ENCODE measurements at regions not wholly inside any gene's neighbourhood (a gene's known extent, or its start where the extent isn't known, plus 50 kb on each side); places are given as distances from the start of the nearest gene placed in this dataset.

- Histone ChIP-seq H4K20me1 (replicated peaks; ENCODE audit: control insufficient read depth, extremely low read depth, insufficient read depth, low read length) (no peaks in the 10 kb centered on the region), H3K4me2 (ENCODE audit: insufficient read depth, low read length) (no peak overlapping the region), H3K36me3 (ENCODE audit: control insufficient read depth in 2 of 2, extremely low read depth in 1 of 2, insufficient read depth in 2 of 2, low read length in 2 of 2) (no peaks in the 10 kb centered on the region), H3K27me3 (ENCODE audit: control insufficient read depth in 2 of 2, insufficient read depth in 2 of 2, low read length in 2 of 2) (no peaks in the 10 kb centered on the region), H3K27ac (ENCODE audit: insufficient read depth, low read depth, low read length) (no peak overlapping the region), H3K79me2 (ENCODE audit: control insufficient read depth, insufficient read depth, low read length) (no peaks in the 10 kb centered on the region), H3K4me3 (replicated peaks in 1 of 3; ENCODE audit: insufficient read depth in 1 of 3, low read depth in 1 of 3, low read length in 3 of 3) (no peak overlapping the region), H3K4me1 (ENCODE audit: control insufficient read depth, extremely low read depth, insufficient read depth, low read length) (no peaks in the 10 kb centered on the region), H3K9ac (replicated peaks; ENCODE audit: extremely low read depth, insufficient read depth, low read length) (no peak overlapping the region), H3K9me3 (replicated peaks; ENCODE audit: control insufficient read depth, insufficient read depth, low read length) (peaks cover 5% of the 10 kb centered on the region), H2AFZ (ENCODE audit: low read depth, low read length) (no peak overlapping the region), H3K9me1 (replicated peaks; ENCODE audit: control insufficient read depth, extremely low read depth, insufficient read depth, low read length) (no peaks in the 10 kb centered on the region)
- DNase-seq (ENCODE audit: low read depth, low spot score) (no peak), FAIRE-seq (no peak)
- BruUV-seq (replicated peaks) = no TSS peak
- no peak for TF ChIP-seq POLR2A (IDR thresholded peaks at IDR 0.05; ENCODE audit: low read depth, low read length)
- no peak for TF ChIP-seq JUN (IDR thresholded peaks at IDR 0.05; ENCODE audit: borderline replicate concordance, insufficient read depth, insufficient read length, low read depth)
- no peak for TF ChIP-seq MAX (IDR thresholded peaks at IDR 0.05; ENCODE audit: insufficient read depth, insufficient read length)
- no peak for TF ChIP-seq POLR2AphosphoS5 (IDR thresholded peaks at IDR 0.05; ENCODE audit: insufficient read depth, low read depth, low read length)
- TF ChIP-seq GATA2 (IDR thresholded peaks at IDR 0.05; ENCODE audit: insufficient read depth, insufficient read length, low read depth, low read length) = no peak
- TF ChIP-seq FOS (IDR thresholded peaks at IDR 0.05; ENCODE audit: borderline replicate concordance, insufficient read depth, low read length) = no peak
- TF ChIP-seq MYC (IDR thresholded peaks at IDR 0.05; ENCODE audit: low read depth, low read length) = no peak
- TF ChIP-seq CTCF (IDR thresholded peaks at IDR 0.05; ENCODE audit: extremely low read depth in 1 of 2, insufficient read depth in 1 of 2, low read depth in 1 of 2, low read length in 2 of 2) = no peak
- no peak for TF ChIP-seq EZH2 (IDR thresholded peaks at IDR 0.05; ENCODE audit: borderline replicate concordance, low read depth, low read length, severe bottlenecking)
- intact Hi-C loops (cut with micrococcal nuclease) = no loop called here
- ChIA-PET CTCF (no interaction called here), POLR2A (no interaction called here)
- dilution Hi-C loops (cut with MboI; ENCODE audit: extremely low pct_ligation_motif_present, low sequenced_read_pairs) = no loop called here
Observed at GRCh38 chr1:238961790-238962189, 424.6 kb upstream of the CHRM3 start.

Data from endothelial cell of umbilical vein (primary cell).